ENCODE measurements at regions not wholly inside any gene's neighbourhood (a gene's known extent, or its start where the extent isn't known, plus 50 kb on each side); places are given as distances from the start of the nearest gene placed in this dataset.

DNA sequence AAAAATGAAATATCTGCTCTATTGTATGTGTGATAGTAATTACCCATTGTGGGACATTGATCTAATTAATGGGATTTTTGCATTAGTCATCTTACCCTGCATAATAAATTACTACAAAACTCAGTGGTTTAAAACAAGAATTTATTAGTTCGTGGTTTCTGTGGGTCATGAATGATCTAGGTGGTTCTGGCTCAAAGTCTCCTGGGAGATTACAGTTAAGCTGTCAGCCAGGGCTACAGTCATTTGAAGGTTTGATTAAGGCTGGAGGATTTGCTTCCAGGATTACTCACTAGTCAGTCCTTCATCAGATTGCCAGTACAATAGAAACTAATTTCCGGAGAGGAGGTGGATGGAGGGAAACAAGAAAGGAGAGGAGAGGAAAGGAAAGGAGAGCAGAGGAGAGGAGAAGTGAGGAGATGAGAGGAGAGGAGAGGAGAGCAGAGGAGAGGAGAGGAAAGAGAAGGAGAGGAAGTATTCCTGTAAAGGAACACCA is 60.4 kb upstream of the TNFSF4 start:
- no peak for DNase-seq
- no peak overlapping the region for H3K9ac ChIP-seq (ENCODE audit: low read length in 3 of 3)
- no peak overlapping the region for H3K4me3 ChIP-seq (ENCODE audit: low read length in 3 of 3)
- intact Hi-C loops (cut with DNase I) = no loop called here
- no peaks in the 10 kb centered on the region for H3K27me3 ChIP-seq (ENCODE audit: control insufficient read depth, insufficient read depth, low read length)
- no peaks in the 10 kb centered on the region for H3K9me3 ChIP-seq (ENCODE audit: control insufficient read depth in 2 of 3, insufficient read depth in 1 of 3, low read length in 3 of 3)
- no peaks in the 10 kb centered on the region for H3K36me3 ChIP-seq (ENCODE audit: control insufficient read depth in 2 of 3, insufficient read depth in 3 of 3, low read length in 3 of 3)
- no peaks in the 10 kb centered on the region for H3K4me1 ChIP-seq (ENCODE audit: control insufficient read depth in 2 of 3, insufficient read depth in 2 of 3, low read depth in 1 of 3, low read length in 3 of 3)
- no peak for TF ChIP-seq CTCF (IDR thresholded peaks at IDR 0.05; ENCODE audit: borderline replicate concordance, extremely low read depth, insufficient read depth)
- no peak overlapping the region for H3K27ac ChIP-seq (ENCODE audit: low read depth in 2 of 2, low read length in 2 of 2)
- no peak for FAIRE-seq

DNA sequence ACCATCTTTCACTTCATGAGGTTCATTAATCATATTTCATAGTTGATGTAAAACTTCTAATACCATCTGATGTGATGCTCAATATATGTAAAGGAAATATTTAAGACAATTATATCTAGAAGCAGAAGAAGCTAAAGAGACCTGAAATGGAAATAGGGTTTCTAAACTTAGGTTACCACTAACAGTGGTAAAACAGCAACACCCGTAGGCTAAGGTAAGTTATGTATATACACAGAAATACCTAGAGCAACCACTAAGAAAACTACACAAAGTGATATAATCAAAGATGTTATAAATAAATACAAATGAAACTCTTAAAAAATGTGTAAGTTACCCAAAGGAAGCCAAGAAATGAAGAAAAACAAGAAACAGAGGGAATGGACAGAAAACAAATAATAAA is 61.1 kb upstream of the TNFSF4 start:
- no peak overlapping the region for H3K27ac ChIP-seq (ENCODE audit: low read depth in 2 of 2, low read length in 2 of 2)
- DNase-seq = no peak
- H3K27me3 ChIP-seq (ENCODE audit: control insufficient read depth, insufficient read depth, low read length) = no peaks in the 10 kb centered on the region
- no peaks in the 10 kb centered on the region for H3K4me1 ChIP-seq (ENCODE audit: control insufficient read depth in 2 of 3, insufficient read depth in 2 of 3, low read depth in 1 of 3, low read length in 3 of 3)
- no peaks in the 10 kb centered on the region for H3K36me3 ChIP-seq (ENCODE audit: control insufficient read depth in 2 of 3, insufficient read depth in 3 of 3, low read length in 3 of 3)
- FAIRE-seq = no peak
- no peak overlapping the region for H3K4me3 ChIP-seq (ENCODE audit: low read length in 3 of 3)
- H3K9ac ChIP-seq (ENCODE audit: low read length in 3 of 3) = no peak overlapping the region
- intact Hi-C loops (cut with DNase I) = no loop called here
- no peaks in the 10 kb centered on the region for H3K9me3 ChIP-seq (ENCODE audit: control insufficient read depth in 2 of 3, insufficient read depth in 1 of 3, low read length in 3 of 3)
- no peak for TF ChIP-seq CTCF (IDR thresholded peaks at IDR 0.05; ENCODE audit: borderline replicate concordance, extremely low read depth, insufficient read depth)

DNA sequence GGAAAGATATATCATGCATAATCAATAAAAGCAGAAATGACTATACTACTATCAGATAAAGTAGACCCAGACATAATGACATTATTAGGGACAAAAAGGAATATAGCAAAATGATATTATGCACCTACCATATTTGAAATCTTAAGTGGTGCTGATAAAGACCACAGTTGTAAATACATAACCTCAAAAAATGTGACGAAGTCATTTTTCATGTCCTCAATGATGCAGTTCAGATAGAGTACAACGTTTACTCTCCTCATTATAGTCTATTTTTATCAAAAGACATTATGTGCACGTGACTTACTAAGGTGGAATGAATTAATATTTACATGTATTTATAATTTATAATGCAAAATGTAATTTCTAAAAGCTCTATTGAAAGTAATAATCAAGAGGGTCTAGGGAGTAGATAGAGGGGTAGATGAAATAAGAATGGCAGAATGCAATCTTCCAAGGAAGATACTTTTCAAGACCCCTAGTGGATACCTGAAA is 61.7 kb upstream of the TNFSF4 start:
- Histone ChIP-seq H3K4me1 (ENCODE audit: control insufficient read depth in 2 of 3, insufficient read depth in 2 of 3, low read depth in 1 of 3, low read length in 3 of 3) (no peaks in the 10 kb centered on the region), H3K9ac (ENCODE audit: low read length in 3 of 3) (no peak overlapping the region), H3K4me3 (ENCODE audit: low read length in 3 of 3) (no peak overlapping the region), H3K36me3 (ENCODE audit: control insufficient read depth in 2 of 3, insufficient read depth in 3 of 3, low read length in 3 of 3) (no peaks in the 10 kb centered on the region), H3K27ac (ENCODE audit: low read depth in 2 of 2, low read length in 2 of 2) (no peak overlapping the region), H3K27me3 (ENCODE audit: control insufficient read depth, insufficient read depth, low read length) (no peaks in the 10 kb centered on the region), H3K9me3 (ENCODE audit: control insufficient read depth in 2 of 3, insufficient read depth in 1 of 3, low read length in 3 of 3) (no peaks in the 10 kb centered on the region)
- DNase-seq (no peak), FAIRE-seq (no peak)
- TF ChIP-seq CTCF (IDR thresholded peaks at IDR 0.05; ENCODE audit: borderline replicate concordance, extremely low read depth, insufficient read depth) = no peak
- intact Hi-C loops (cut with DNase I) = no loop called here

Measured in kidney (tissue), 13 donors.